HG03442 (cell line): ENCODE measurements at regions not wholly inside any gene's neighbourhood (a gene's known extent, or its start where the extent isn't known, plus 50 kb on each side); places are given as distances from the start of the nearest gene placed in this dataset.
"Not testable (repeated sequence)": the region's sequence is repeated elsewhere in the genome, so short reads cannot be mapped to it uniquely, and the experiment has no call there.

Experiments used
- ATAC-seq: cut with Tn5 transposase; IDR thresholded peaks from one replicate; pipeline ENCODE4 v1.9.1; 2021; ENCODE audit warnings: mild to moderate bottlenecking, moderate library complexity; ENCODE audit not compliant: unreplicated experiment

DNA sequence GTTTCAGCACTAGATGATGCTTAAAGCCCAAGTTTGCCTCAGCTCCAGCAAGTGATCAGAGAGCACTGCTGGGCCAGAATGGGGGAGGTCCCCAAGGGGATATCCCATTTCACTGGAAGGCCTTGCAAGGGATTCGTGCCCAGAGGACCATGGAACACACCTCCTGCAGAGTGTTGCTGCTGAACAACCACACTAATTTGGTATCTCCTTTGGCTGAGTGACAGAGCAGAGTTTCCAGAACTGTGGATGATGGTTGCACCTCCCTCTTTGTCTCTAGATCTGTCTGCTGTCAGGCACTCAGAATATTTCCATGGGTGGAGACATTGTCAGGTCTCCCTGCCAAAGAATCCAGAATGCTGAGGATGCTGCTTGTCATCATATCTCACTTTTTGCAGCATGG lies 484.8 kb upstream of the NETO1 start:
- ATAC-seq = no peak

DNA sequence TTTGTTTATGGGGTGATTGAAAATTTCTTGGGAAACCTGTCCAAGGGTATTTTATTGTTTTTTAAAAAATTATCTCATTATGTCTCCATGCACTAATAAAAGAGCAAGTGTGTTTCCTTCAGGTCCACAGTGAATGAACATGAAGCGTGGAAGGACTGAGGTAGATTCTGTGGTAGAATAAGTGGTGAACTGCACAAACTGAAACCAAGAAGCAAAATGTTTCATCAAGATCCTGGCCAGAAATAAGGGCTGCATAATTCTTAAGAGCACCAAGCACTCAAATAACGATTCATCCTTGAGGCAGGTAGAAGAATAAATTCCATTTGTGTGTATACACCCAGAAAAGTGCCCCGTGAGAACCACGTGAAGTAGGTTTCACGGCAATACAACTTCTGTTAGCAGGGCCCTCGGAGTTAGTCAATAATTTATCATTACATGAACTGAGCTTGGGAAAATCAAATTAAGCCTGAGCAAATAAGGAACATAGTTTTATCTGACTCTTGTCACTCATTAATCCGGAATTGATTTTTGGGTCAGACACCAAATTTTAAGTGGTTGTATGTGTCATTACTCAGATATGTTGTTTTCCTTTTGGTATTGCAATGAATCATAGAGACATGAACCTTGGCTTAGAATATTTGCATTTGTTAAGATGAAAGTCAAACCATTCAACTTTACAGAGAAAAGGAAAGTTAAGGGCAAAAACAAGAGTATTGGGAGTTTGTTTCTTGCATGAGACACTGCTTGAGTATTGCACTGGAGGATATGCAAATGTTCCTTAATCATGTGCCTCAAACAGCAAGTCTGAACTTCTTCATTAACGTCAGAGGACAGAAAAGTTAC lies 472.6 kb upstream of the NETO1 start:
- ATAC-seq = no peak

DNA sequence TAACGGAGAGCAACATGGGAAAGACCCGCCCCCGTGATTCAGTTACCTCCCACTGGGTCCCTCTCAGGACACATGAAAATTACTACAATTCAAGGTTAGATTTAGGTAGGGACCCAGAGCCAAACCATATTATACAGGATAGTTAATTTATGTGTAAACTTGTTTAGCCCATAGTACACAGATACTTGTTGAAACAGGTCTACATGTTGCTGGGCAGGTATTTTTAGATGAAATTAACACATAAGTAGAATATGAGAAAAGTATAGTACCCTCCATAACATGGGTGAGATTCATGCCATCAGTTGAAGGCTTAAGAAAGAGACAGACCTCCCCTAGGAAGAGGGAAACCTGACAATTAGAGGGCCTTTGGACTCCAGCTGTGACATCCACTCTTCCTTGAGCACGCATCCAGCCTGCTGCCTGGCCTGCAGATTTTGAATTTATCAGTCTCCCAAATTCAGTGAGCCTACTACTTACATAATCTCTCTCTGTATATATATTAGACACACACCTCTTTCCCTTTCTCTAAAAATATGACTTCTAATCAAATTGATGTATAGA lies 463.5 kb upstream of the NETO1 start:
- no peak for ATAC-seq

DNA sequence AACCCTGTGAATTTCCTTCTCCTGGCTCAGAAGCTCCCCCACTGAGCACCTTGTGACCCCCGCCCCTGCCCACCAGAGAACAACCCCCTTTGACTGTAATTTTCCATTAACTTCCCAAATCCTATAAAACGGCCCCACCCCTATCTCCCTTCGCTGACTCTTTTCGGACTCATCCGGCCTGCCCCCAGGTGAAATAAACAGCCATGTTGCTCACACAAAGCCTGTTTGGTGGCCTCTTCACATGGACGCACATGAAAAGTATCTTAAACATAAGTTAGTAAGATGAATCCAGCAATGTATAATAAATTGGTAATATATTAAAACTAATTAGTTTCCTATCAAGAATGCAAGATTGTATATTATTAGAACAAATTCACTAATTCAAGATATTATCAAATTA lies 462.3 kb upstream of the NETO1 start:
- not testable (repeated sequence) for ATAC-seq

DNA sequence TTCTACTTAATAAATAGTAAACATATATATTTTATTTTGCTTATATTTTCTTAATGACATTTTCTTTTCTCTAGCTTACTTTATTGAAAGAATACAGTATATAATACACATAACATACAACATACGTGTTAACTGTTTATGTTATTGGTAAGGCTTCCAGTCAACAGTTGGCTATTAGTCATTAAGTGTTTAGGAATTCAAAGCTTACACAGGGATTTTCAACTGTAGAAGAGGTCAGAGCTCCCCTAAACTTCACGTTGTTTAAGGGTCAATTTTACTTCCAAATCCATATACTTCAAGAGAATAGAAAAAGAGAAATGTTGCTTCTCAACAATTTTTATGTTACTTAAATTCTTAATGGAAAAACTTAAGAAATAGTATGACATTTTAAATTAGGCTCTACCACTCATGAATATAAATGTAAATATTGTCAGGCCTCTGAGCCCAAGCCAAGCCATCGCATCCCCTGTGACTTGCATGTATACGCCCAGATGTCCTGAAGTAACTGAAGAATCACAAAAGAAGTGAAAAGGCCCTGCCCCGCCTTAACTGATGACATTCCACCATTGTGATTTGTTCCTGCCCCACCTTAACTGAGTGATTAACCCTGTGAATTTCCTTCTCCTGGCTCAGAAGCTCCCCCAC lies 456.5 kb upstream of the NETO1 start:
- not testable (repeated sequence) for ATAC-seq

DNA sequence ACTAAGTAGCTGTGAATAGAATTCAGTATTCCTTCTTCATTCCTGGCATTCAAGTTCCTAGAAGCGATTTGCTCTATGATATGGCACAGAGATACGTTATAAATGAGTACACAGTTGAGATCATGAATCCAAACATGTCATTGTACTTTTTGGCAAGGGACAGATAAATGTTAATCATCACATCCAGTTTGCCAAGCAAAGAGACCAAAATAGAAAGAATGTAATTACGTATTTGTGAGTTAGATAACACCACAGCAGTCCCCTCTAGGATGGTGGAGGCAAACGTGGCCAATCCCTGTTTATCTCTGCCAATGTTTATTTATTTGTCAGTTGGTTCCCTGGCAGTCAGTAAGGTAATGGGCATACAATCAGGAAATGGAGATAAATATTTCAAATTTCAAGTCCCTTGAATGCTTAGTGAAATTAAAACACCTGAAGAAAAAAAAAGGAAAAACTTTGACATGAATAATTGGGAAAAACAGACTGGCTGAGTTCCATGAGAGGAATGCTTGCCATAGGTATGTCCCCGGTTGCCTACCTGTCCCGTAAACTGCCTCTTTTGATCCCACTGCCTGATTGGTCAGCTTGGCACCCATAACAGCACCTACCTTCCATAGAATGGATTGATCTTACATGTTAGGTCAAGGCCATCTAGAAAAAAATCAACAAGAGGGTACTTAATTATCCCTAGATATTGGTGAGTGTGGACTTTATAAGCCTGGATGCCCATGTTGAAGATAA lies 451.1 kb upstream of the NETO1 start:
- no peak for ATAC-seq

DNA sequence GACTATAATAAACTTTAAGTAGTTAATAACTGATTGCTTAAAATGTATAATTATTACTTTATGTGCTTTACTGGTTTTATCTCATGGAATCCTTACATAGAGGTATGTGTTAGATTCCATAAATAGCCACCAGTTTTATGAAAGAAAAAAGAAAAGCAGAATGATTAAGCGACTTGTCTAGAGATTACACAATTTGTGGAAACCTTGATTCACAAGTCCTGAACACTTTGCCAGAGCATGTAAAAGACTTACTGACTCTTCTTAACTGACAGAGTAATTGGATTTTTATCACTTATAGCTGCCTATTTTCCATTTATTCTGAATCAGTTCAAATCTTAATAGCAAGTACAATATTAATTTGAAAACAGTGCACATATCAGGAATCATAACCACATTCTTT lies 448.7 kb upstream of the NETO1 start:
- no peak for ATAC-seq

DNA sequence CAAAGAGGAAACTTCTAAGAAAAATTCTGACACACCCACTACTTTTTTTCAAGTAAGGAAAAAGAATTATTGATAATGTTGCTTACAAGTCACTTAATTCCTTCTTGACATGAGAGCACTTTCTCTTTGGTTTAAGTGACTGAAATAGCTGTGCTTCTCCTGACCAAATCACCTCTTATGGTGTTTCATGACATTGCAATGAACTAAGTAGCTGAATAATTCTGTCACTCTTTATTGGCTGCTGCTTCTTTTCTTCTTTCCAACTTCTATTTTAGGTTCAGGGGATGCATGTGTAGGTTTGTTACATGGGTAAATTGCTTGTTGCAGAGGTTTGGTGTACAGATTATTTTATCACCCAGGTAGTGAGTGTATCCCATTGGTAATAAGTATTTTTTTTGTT lies 447.6 kb upstream of the NETO1 start:
- ATAC-seq = no peak

DNA sequence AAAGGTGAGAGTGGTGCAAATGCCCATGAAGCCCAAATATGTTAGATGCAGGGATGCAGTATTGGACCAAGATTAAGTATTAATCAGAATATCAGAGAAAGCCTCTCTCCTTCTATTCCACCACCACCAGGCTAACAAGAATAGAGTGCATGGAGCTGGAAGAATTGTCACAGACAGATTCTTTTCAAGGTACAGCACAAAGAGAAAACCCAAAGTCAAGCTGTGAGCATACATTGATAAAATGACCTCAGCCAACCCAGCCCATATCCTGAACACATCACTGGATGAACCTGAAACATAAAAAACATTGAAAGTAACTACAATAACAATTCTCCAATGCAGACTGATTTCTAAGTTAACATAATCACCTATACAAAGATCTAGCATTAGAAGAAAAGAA lies 445.7 kb upstream of the NETO1 start:
- no peak for ATAC-seq

DNA sequence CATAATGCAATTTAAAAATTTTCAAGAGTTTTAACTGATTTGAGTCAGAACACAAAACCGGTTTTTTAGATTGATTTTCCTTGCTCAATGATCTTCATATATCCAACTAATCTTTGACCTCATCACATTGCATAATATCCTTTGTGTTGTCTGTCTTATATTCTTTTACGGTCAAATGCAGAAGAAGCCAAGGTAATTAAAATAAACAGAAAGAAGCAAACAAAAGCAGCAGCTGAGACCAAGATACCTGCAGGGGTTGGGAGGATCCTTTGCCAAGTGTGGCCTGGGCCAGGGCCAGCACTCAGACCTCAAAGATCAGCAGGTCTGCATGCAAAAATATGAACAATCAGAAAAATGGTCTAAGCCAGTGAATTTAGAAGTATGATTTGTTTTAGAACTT lies 428.9 kb upstream of the NETO1 start:
- no peak for ATAC-seq

DNA sequence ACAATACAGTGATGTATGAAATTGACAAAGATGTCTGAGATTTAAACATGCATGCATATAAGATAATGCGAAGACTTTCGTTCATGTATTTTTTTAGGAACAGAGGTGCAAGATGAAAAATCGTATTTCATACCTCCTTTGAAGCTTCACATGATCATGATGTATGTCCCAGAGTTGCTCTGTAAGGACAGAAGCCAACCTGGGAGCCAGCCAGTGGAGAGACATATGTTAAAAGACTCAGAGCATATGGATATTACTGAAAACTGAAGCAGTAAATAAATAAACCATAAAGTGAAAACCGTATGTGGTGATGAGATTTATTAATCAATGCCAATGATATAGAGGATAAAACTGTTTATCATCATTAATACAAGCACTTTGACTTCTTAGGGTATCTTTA lies 424.4 kb upstream of the NETO1 start:
- no peak for ATAC-seq

DNA sequence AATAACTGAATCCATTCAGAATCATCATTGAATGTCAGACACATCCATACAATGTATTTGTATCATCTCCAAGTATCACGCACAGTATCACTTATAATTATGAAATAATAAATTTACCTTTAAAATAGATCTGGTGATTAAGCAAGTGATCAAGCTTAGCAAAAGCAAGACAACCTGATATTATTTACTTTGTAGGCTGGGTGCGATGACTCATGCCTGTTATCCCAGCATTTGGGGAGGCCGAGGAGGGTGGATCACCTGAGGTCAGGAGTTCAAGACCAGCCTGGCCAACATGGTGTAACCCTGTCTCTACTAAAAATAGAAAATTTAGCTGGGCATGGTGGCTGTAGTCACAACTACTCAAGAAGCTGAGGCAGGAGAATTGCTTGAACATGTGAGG lies 421.0 kb upstream of the NETO1 start:
- no peak for ATAC-seq

DNA sequence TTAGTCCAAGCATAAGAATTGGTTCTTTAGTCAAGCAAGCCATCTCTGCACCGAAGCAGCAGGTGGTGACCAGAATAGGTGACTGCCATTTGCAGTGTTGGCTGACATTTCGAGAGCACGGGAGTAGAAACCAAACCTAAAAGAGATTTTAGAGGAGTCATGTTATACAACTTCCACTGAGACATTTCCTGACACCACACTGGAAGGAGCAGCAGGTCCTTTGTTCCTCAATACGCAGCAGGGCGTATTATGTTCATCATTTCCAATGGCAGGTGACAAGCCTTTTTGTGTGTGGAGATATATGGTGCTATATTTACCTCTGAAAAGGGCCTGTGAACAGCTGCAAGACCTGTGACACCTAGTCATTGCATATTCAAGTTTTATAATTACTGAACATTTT lies 418.8 kb upstream of the NETO1 start:
- ATAC-seq = no peak

DNA sequence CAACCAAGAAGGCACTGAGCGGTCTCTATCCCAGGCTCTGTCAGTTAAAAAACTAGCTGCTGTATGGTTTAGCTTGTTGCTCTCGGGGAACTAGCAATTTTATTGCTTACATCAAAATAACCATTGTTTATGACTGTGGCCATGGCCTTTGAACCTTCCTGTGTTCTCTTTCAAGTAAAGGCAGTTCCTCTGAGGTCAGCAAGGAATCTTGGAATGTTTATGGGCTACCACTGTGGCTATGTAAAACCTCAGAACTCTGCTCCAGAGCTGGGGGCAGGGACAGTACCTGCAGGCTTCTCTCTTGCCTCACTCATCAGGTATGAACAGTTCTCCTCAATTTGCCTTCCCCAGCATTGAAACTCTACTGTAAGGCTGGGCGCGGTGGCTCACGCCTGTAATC lies 416.0 kb upstream of the NETO1 start:
- ATAC-seq = no peak

DNA sequence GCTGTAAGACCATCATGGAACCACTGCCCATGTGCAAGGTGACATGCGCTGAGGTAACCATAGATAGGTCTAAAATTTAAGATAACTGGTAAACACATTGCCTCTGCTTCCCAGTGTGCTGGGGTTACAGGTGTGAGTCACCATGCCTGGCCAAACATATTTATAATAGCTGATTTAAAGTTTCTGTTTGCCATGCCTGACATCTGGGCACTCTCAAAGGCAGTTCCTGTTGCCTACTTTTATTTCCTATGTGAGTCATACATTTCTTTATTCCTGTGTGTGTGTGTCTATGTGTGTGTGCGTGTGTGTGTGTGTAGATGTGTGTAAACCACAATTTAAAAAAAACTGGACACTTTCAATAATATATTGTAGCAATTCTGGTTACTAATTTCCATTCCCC lies 415.2 kb upstream of the NETO1 start:
- no peak for ATAC-seq

DNA sequence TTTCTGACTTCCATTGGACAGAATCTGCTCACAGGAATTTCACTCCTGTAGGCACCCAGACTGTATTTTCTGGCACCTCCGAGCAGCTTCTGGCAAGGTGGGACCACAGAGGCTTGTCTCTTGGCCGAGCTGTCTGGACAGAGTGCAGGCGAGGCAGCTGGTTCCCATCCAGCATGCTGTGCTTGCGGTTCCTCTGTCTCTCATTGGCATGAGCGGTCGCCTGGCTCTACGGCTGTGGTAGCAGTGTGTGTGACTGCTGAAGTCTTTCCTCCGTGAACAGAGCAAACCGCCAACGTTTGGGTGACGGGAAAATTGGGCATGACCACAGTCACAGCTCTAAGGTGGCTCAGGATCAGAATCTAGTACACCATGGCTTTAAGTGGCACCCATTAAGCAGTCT lies 411.7 kb upstream of the NETO1 start:
- no peak for ATAC-seq

DNA sequence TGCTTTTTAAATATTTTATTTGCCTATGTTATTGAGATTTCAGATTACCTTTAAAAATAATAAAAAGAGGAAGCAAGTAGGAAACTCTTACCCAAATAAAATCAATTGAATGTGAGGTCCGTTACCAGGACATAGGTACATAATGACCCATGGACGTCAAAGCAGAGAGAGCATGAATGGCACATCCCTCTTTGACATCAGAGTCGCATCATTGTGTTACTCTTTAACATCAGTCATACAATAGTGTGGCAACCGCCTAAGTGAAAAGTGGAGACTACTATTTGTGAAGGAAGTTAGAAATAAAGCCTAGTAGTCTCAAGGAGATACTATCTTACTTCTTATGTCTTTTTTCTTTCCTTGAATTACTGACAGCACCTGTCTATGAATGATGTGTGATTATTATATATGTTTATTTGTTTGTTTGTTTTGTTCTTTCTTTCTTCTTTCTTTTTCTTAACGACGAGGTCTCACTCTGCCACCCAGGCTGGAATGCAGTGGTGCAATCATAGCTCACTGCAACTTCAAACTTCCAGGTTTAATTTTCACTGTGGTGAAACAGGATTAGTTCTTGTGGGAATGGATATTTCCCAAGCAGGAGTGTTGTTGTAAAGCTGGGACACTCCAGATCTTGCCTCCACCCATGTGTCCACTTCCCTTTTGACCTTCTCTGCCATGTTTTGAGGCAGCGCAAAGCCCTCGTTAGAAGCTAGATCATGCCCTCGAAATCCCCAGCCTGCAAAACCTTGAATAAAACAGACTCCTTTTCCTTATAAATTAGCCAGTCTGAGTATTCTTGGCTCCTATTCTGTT lies 407.2 kb upstream of the NETO1 start:
- ATAC-seq = no peak

DNA sequence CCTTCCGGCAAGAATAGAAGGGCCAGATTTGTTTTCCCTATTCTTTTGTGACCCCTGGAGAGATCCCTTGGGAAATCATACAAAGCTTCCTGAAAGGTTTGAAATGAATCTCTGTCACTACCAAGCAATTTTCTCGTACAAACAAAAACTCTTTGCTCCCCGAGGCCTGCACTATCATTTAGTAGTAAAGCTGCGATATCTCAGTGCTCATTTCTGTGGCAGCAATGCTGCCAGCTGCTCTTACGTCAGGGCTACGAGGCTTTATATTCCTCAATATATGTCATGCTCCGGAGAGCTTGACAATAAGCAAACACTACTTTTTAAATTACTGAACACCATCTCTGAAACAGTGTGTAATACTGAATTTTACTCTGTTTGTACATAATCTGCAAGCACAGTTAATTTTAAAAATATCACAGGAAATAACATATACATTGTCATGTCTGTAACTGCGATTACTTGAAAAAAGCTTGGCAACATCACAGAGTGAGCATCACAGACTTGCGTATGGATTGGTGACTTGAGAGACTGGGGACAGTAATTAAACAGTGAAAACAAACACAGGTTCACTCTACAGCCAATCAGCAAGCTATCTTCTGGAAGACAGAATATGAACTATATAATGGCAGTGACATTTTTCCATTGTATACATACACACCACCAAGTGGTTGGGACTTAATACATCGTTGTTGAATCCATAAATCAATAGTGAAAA lies 403.3 kb upstream of the NETO1 start:
- no peak for ATAC-seq

DNA sequence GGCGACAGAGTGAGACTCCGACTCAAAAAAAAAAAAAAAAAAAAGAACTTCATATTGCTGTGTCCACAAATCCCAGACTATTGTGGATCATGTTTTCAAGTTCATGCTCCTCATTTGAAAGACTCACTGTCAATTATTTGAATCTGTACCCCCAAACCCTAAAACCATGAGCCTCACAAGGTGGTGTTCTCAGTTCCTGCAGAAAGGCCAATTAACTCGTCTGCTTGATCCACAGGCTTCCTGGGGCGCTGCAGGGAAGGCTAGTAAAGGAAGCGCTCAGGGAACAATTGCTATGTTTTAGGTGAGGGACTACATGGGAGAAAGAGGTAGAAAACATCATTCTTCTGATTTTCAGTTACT lies 396.8 kb upstream of the NETO1 start:
- no peak for ATAC-seq

DNA sequence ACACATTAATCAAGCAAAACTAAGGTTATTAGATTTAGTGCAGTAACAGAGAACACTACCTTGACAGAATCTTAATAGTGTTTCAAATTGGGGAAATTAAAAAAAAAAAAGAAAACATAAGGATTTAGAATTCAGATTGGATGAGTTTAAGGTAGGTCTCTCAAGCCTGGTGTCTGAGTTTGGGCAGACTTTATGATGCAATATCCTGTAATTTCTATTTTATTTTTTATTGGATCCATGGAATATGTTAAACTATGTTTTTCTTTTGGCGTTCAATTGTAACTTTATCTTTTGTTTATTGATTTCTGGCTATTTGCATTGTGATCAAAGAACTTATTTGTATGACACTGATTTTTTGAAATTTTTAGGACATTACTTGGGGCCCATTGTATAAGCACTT lies 394.1 kb upstream of the NETO1 start:
- no peak for ATAC-seq
